IMR-90 (cell line): ENCODE measurements at regions not wholly inside any gene's neighbourhood (a gene's known extent, or its start where the extent isn't known, plus 50 kb on each side); places are given as distances from the start of the nearest gene placed in this dataset.

Source experiments
- ATAC-seq: fragments of 200-7000 bp; cut with Tn5 transposase; 2 replicates; pipeline ENCODE4 v1.9.1; 2020; ENCODE audit warnings: low read depth, mild to moderate bottlenecking, moderate library complexity
- BruUV-seq: library from RNA; stranded (reverse); fragments of 400-500 nt; replicated peaks from 2 replicates; lab custom pipeline; 2021; lab: Mats Ljungman, UMichigan
- CTCF ChIA-PET: fragments of 300-600 bp; formaldehyde crosslinking; extraction: SDS; loops from one replicate; lab custom pipeline; 2021; ENCODE audit warnings: antibody characterized with exemption; lab: Yijun Ruan, JAX
- POLR2A ChIA-PET: fragments of 300-600 bp; sonication (Branson Sonifier 250); formaldehyde crosslinking; loops from one replicate; lab custom pipeline; 2022; ENCODE audit warnings: antibody characterized with exemption; ENCODE audit not compliant: unreplicated experiment; lab: Charles Lee
- DNase-seq: peaks from one replicate; pipeline ENCODE4 v3.0.0; 2013
- H2AFZ ChIP-seq: replicated peaks from 2 replicates; pipeline ENCODE3; 2013; ENCODE audit warnings: low read length, mild to moderate bottlenecking; ENCODE audit not compliant: poor library complexity
- H2AK5ac ChIP-seq: 2 replicates; pipeline ENCODE4 v1.6.1; 2013; ENCODE audit warnings: low read depth, low read length, inconsistent platforms
- H2AK9ac ChIP-seq: replicated peaks from 2 replicates; pipeline ENCODE3; 2013; ENCODE audit warnings: mild to moderate bottlenecking, low read depth, low read length, moderate library complexity; ENCODE audit not compliant: poor library complexity
- H2BK120ac ChIP-seq: 2 replicates; pipeline ENCODE4 v1.6.1; 2013; ENCODE audit warnings: low read depth, low read length, inconsistent platforms
- H2BK15ac ChIP-seq: 3 replicates; pipeline ENCODE4 v1.6.1; 2013; ENCODE audit warnings: low read depth, low read length, inconsistent platforms
- H2BK20ac ChIP-seq: 2 replicates; pipeline ENCODE4 v1.6.1; 2013; ENCODE audit warnings: low read depth, mild to moderate bottlenecking, inconsistent platforms, low read length, moderate library complexity
- H2BK5ac ChIP-seq: 2 replicates; pipeline ENCODE4 v1.6.1; 2013; ENCODE audit warnings: mild to moderate bottlenecking, low read depth, low read length, inconsistent platforms; ENCODE audit not compliant: poor library complexity, severe bottlenecking
- H3K14ac ChIP-seq: replicated peaks from 2 replicates; pipeline ENCODE4 v1.6.1; 2013; ENCODE audit warnings: low read depth, low read length, inconsistent platforms
- H3K18ac ChIP-seq: 2 replicates; pipeline ENCODE4 v1.6.1; 2013; ENCODE audit warnings: low read depth, low read length, control low read depth
- H3K23ac ChIP-seq: 2 replicates; pipeline ENCODE4 v1.6.1; 2013; ENCODE audit warnings: low read depth, low read length, inconsistent platforms
- H3K27ac ChIP-seq: 2 replicates; pipeline ENCODE4 v1.5.1; 2013; ENCODE audit warnings: mild to moderate bottlenecking, control low read depth, low read length; ENCODE audit not compliant: insufficient read depth
- H3K27me3 ChIP-seq: 2 replicates; pipeline ENCODE4 v1.6.1; 2013; ENCODE audit warnings: low read length; ENCODE audit not compliant: control insufficient read depth, insufficient read depth
- H3K36me3 ChIP-seq: 2 replicates; pipeline ENCODE4 v1.6.1; 2013; ENCODE audit warnings: low read length, mixed read lengths; ENCODE audit not compliant: control insufficient read depth, insufficient read depth
- H3K4ac ChIP-seq: 2 replicates; pipeline ENCODE4 v1.6.1; 2013; ENCODE audit warnings: low read depth, low read length, inconsistent platforms
- H3K4me1 ChIP-seq: 2 replicates; pipeline ENCODE4 v1.6.1; 2013; ENCODE audit warnings: low read length, mixed read lengths; ENCODE audit not compliant: control insufficient read depth, insufficient read depth
- H3K4me2 ChIP-seq: 2 replicates; pipeline ENCODE4 v1.6.1; 2013; ENCODE audit warnings: low read depth, mild to moderate bottlenecking, control low read depth, low read length, moderate library complexity
- H3K4me3 ChIP-seq: 2 replicates; pipeline ENCODE4 v1.5.1; 2013; ENCODE audit warnings: low read depth, mild to moderate bottlenecking, control low read depth, low read length, moderate library complexity; ENCODE audit not compliant: insufficient read depth
- H3K56ac ChIP-seq: 2 replicates; pipeline ENCODE4 v1.6.1; 2013; ENCODE audit warnings: low read length, inconsistent platforms; ENCODE audit not compliant: insufficient read depth; ENCODE audit errors: extremely low read depth
- H3K79me1 ChIP-seq, 2 experiments: 2 replicates each; pipeline ENCODE4 v1.6.1; 2013; ENCODE audit warnings: low read length in 2 of 2, inconsistent platforms in 1 of 2, low read depth in 1 of 2
- H3K9ac ChIP-seq: 2 replicates; pipeline ENCODE4 v1.6.1; 2013; ENCODE audit warnings: low read depth, low read length, control low read depth
- H3K9me1 ChIP-seq: 2 replicates; pipeline ENCODE4 v1.6.1; 2013; ENCODE audit warnings: low read length, inconsistent platforms; ENCODE audit not compliant: insufficient read depth
- H3K9me3 ChIP-seq: 2 replicates; pipeline ENCODE4 v1.6.1; 2013; ENCODE audit warnings: low read length; ENCODE audit not compliant: control insufficient read depth, insufficient read depth
- H4K20me1 ChIP-seq: 2 replicates; pipeline ENCODE4 v1.6.1; 2013; ENCODE audit warnings: low read length, inconsistent platforms; ENCODE audit not compliant: insufficient read depth
- H4K5ac ChIP-seq: 2 replicates; pipeline ENCODE4 v1.6.1; 2013; ENCODE audit warnings: mild to moderate bottlenecking, low read depth, low read length, control low read depth
- H4K8ac ChIP-seq, 2 experiments: 2 replicates each; pipeline ENCODE4 v1.6.1; 2013; ENCODE audit warnings: low read depth in 2 of 2, low read length in 2 of 2, control low read depth in 1 of 2, inconsistent platforms in 1 of 2
- H4K91ac ChIP-seq: 2 replicates; pipeline ENCODE4 v1.6.1; 2013; ENCODE audit warnings: low read depth, low read length, inconsistent platforms; ENCODE audit not compliant: insufficient read depth
- BHLHE40 ChIP-seq: fragments of 150-350 bp; IDR thresholded peaks from 2 replicates; pipeline ENCODE4 v1.6.1; 2016; ENCODE audit warnings: mild to moderate bottlenecking, low read depth, low read length
- CTCF ChIP-seq: conservative IDR thresholded peaks from 2 replicates; pipeline ENCODE4 v1.5.1; 2012; ENCODE audit warnings: mild to moderate bottlenecking, low read depth, low read length, improper control_type of control experiment
- FOS ChIP-seq: fragments of 150-350 bp; IDR thresholded peaks from 2 replicates; pipeline ENCODE4 v1.6.1; 2016; ENCODE audit warnings: low read depth, low read length
- MAFK ChIP-seq: IDR thresholded peaks from 2 replicates; pipeline ENCODE4 v1.6.1; 2012; ENCODE audit warnings: low read depth, low read length, improper control_type of control experiment
- MXI1 ChIP-seq: IDR thresholded peaks from 2 replicates; pipeline ENCODE4 v1.6.1; 2012; ENCODE audit warnings: low read depth, mild to moderate bottlenecking, low read length, moderate library complexity, borderline replicate concordance
- NFE2L2 ChIP-seq: fragments of 150-350 bp; IDR thresholded peaks from 2 replicates; pipeline ENCODE4 v1.6.1; 2016; ENCODE audit warnings: low read depth, mild to moderate bottlenecking, low read length
- POLR2A ChIP-seq: IDR thresholded peaks from 2 replicates; pipeline ENCODE4 v1.6.1; 2012; ENCODE audit warnings: mild to moderate bottlenecking, low read depth, low read length
- RAD21 ChIP-seq: IDR thresholded peaks from 2 replicates; pipeline ENCODE4 v1.6.1; 2012; ENCODE audit warnings: low read length, improper control_type of control experiment
- RCOR1 ChIP-seq: IDR thresholded peaks from 2 replicates; pipeline ENCODE4 v1.6.1; 2012; ENCODE audit warnings: mild to moderate bottlenecking, low read length, improper control_type of control experiment; ENCODE audit not compliant: insufficient replicate concordance
- RFX5 ChIP-seq: IDR thresholded peaks from 2 replicates; pipeline ENCODE4 v1.8.0; 2012; ENCODE audit warnings: low read depth, mild to moderate bottlenecking, low read length, moderate library complexity
- SMC3 ChIP-seq: fragments of 150-350 bp; IDR thresholded peaks from 2 replicates; pipeline ENCODE4 v1.6.1; 2016; ENCODE audit warnings: low read depth, mild to moderate bottlenecking, antibody characterized with exemption, low read length, moderate library complexity
- WGBS, 2 experiments: methylation state at CpG; one replicate each; pipeline versions ENCODE4 v1.1.5 to v1.1.7; 2013; ENCODE audit warnings: missing lambda C conversion rate in 2 of 2; ENCODE audit not compliant: insufficient read length in 1 of 2; ENCODE audit errors: extremely low coverage in 2 of 2; 5-methylcytosine and 5-hydroxymethylcytosine counted together
- dilution Hi-C: fragments of 300-500 bp; cut with HindIII; formaldehyde crosslinking; loops from one replicate; pipeline ENCODE4 v1.14.3; 2018; ENCODE audit warnings: low sequenced_read_pairs; ENCODE audit not compliant: unreplicated experiment
- in situ Hi-C: fragments of 300-500 bp; cut with MboI; formaldehyde crosslinking; loops from 3 replicates; pipeline ENCODE4 v1.14.3; 2019; ENCODE audit warnings: low sequenced_read_pairs, inconsistent platforms, mixed read lengths
- intact Hi-C: fragments of 100-400 bp; cut with micrococcal nuclease; formaldehyde crosslinking; loops from 2 replicates; pipeline ENCODE4 v1.10.0; 2022
- TF ChIP-seq, protein P1 (sequence below): fragments of 150-350 bp; IDR thresholded peaks from 2 replicates; pipeline ENCODE4 v1.6.1; 2017; ENCODE audit warnings: mild to moderate bottlenecking, antibody characterized with exemption, low read length, low read depth

DNA sequence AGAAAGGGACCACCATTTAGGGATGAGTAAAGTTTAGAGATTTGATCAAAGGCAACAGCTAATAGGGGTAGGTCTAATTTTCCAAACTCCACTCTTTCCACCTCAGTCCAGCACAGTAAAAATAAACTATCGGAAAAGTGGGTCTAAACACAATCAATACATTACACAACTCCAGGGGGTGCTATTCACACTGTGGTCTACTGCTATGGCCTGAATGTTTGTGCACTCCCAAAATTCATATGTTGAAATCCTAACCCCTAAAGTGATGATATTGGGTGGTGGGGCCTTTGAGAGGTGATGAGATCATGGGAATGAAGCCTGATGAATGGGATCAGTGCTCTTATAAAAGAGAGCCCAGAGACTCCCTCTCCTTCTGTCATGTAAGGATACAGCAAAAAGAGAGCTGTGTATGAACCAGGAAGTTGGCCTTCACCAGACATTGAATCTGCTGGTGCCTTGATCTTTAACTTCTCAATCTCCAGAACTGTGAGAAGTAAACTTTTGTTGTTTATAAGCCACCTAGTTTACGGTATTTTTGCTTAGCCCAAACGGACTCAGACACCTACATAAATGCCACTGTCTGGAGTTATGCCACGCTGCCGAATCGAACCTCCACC lies 193.9 kb downstream of the OMA1 start:
- POLR2A ChIA-PET: no interaction called here
- Histone ChIP-seq H3K18ac (no peak overlapping the region), H3K79me1 (no peaks in the 10 kb centered on the region), H3K36me3 (no peaks in the 10 kb centered on the region), H3K56ac (no peak overlapping the region), H2AFZ (no peak overlapping the region), H3K9me3 (no peaks in the 10 kb centered on the region), H3K4me2 (no peak overlapping the region), H3K4ac (no peak overlapping the region), H4K8ac (no peak overlapping the region), H3K27me3 (no peaks in the 10 kb centered on the region; the same call in 1 of the 2 replicates), H3K4me1 (no peaks in the 10 kb centered on the region), H2BK20ac (no peak overlapping the region), H2AK5ac (no peak overlapping the region), H3K27ac (no peak overlapping the region), H3K9ac (no peak overlapping the region), H3K14ac (no peak overlapping the region), H2BK5ac (no peak overlapping the region), H2BK15ac (no peak overlapping the region), H4K5ac (no peak overlapping the region), H3K9me1 (no peaks in the 10 kb centered on the region), H2BK120ac (no peak overlapping the region), H3K4me3 (no peak overlapping the region), H4K91ac (no peak overlapping the region), H4K20me1 (no peaks in the 10 kb centered on the region), H2AK9ac (no peak overlapping the region), H3K23ac (no peak overlapping the region)
- CTCF ChIA-PET: interaction anchor here (0.6 kb wide), 1 partner anchor 1898 kb away, joined by 3 read pairs; no protein-coding TSS in a partner anchor
- dilution Hi-C loops: no loop called here
- no TSS peak for BruUV-seq
- no peak for ATAC-seq
- no peak for DNase-seq
- in situ Hi-C loops: no loop called here
- TF ChIP-seq MAFK: no peak
- no peak for TF ChIP-seq NFE2L2
- TF ChIP-seq RCOR1: no peak
- TF ChIP-seq CTCF: no peak
- TF ChIP-seq RAD21: no peak
- no peak for TF ChIP-seq RFX5
- TF ChIP-seq, protein P1, sequence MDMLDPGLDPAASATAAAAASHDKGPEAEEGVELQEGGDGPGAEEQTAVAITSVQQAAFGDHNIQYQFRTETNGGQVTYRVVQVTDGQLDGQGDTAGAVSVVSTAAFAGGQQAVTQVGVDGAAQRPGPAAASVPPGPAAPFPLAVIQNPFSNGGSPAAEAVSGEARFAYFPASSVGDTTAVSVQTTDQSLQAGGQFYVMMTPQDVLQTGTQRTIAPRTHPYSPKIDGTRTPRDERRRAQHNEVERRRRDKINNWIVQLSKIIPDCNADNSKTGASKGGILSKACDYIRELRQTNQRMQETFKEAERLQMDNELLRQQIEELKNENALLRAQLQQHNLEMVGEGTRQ: no peak
- no peak for TF ChIP-seq BHLHE40
- no peak for TF ChIP-seq MXI1
- no peak for TF ChIP-seq SMC3
- no peak for TF ChIP-seq POLR2A
- TF ChIP-seq FOS: no peak
- WGBS, 2 experiments: no CpG with 5 or more reads among the region's 6 CpGs
- intact Hi-C loops: no loop called here
